Chondrocyte (in vitro differentiated cells): ENCODE measurements at regions not wholly inside any gene's neighbourhood (a gene's known extent, or its start where the extent isn't known, plus 50 kb on each side); places are given as distances from the start of the nearest gene placed in this dataset.

Source experiments
- DNase-seq: peaks from one replicate; pipeline ENCODE4 v3.0.0; 2021; ENCODE audit warnings: mixed read lengths, low spot score
- H3K27ac Mint-ChIP-seq: one replicate; pipeline ENCODE4 v1.8.0; 2021; ENCODE audit warnings: mild to moderate bottlenecking, moderate library complexity, mixed read lengths; ENCODE audit not compliant: unreplicated experiment
- H3K27me3 Mint-ChIP-seq: 2 replicates; pipeline ENCODE4 v1.8.0; 2021; ENCODE audit warnings: low read depth, mixed read lengths
- H3K36me3 Mint-ChIP-seq: 2 replicates; pipeline ENCODE4 v1.8.0; 2021; ENCODE audit warnings: low read depth, mixed read lengths
- H3K4me1 Mint-ChIP-seq: 2 replicates; pipeline ENCODE4 v1.8.0; 2021; ENCODE audit warnings: low read depth, mild to moderate bottlenecking, mixed read lengths
- H3K4me3 Mint-ChIP-seq: one replicate; pipeline ENCODE4 v1.8.0; 2021; ENCODE audit warnings: mild to moderate bottlenecking, moderate library complexity, mixed read lengths; ENCODE audit not compliant: unreplicated experiment
- H3K9me3 Mint-ChIP-seq: 2 replicates; pipeline ENCODE4 v1.8.0; 2021; ENCODE audit warnings: low read depth, mixed read lengths
- TF ChIP-seq, protein P1 (sequence below): fragments of 200-600 bp; sonication (generic); IDR thresholded peaks from 2 replicates; pipeline ENCODE4 v1.5.0; 2021; ENCODE audit warnings: antibody characterized with exemption, mild to moderate bottlenecking, moderate library complexity

DNA sequence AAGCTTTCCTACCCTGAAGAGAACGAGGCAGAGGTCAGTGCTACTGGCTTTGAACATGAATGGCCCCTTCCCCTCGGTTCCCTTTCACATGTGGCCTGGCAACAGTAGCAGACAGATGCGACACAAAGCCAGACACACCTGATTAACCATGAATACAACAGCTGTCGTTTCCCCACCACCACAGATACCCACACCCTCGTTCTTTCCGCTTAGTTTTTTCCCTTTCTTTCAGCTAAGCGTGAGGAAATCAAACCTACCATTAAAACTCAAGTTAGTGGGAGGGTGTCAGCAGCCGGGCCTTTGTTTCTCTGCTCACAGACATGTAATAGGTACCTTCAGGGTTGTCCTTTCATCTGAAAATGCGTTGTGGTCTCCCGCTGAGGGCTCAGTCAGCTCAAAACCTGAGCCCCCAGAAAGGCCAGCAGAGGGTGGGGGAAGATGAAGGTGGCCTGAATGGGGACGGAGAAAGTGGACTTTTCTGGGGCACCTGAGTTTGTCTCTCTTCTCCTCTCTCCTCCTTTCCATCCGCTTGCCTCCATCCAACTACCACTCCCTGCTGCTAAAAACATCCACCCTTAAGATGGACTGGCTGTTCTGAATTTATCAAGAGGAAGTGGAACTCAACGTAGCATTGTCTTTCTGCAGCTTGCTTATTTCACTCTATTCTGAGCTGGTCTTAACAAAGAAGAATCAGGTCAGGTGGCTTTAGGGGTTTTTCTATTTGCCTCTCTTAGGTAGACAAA, 516.6 kb upstream of the JARID2 start:
- DNase-seq: no peak
- no peaks in the 10 kb centered on the region for H3K27me3 Mint-ChIP-seq
- H3K27ac Mint-ChIP-seq: no peak overlapping the region
- H3K4me3 Mint-ChIP-seq: no peak overlapping the region
- TF ChIP-seq, protein P1, sequence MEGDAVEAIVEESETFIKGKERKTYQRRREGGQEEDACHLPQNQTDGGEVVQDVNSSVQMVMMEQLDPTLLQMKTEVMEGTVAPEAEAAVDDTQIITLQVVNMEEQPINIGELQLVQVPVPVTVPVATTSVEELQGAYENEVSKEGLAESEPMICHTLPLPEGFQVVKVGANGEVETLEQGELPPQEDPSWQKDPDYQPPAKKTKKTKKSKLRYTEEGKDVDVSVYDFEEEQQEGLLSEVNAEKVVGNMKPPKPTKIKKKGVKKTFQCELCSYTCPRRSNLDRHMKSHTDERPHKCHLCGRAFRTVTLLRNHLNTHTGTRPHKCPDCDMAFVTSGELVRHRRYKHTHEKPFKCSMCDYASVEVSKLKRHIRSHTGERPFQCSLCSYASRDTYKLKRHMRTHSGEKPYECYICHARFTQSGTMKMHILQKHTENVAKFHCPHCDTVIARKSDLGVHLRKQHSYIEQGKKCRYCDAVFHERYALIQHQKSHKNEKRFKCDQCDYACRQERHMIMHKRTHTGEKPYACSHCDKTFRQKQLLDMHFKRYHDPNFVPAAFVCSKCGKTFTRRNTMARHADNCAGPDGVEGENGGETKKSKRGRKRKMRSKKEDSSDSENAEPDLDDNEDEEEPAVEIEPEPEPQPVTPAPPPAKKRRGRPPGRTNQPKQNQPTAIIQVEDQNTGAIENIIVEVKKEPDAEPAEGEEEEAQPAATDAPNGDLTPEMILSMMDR: no peak
- no peaks in the 10 kb centered on the region for H3K36me3 Mint-ChIP-seq
- H3K9me3 Mint-ChIP-seq: no peaks in the 10 kb centered on the region
- peaks cover 20% of the 10 kb centered on the region for H3K4me1 Mint-ChIP-seq

DNA sequence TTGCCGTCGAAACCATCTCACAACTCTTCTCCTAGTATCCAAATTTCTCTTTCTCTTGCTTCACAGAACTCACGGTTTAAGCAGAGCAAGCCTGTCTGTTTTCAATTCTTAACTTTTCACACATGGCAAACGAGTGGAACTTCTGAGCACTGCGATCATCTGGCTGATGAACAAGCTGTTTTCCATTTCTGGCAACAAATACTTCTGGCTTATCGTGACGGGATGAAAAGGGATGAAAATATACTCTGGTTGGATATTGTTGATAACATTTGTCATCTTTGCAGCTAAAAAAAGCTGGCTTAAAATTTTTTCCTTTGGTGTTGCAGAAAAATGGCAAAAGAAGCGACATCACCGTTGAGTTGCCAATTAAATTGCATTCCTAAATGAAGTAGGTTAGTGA, 515.2 kb upstream of the JARID2 start:
- H3K27ac Mint-ChIP-seq: no peak overlapping the region
- no peaks in the 10 kb centered on the region for H3K36me3 Mint-ChIP-seq
- H3K4me3 Mint-ChIP-seq: no peak overlapping the region
- TF ChIP-seq, protein P1: no peak
- H3K4me1 Mint-ChIP-seq: peaks cover 27% of the 10 kb centered on the region
- H3K27me3 Mint-ChIP-seq: no peaks in the 10 kb centered on the region
- H3K9me3 Mint-ChIP-seq: no peaks in the 10 kb centered on the region
- no peak for DNase-seq

DNA sequence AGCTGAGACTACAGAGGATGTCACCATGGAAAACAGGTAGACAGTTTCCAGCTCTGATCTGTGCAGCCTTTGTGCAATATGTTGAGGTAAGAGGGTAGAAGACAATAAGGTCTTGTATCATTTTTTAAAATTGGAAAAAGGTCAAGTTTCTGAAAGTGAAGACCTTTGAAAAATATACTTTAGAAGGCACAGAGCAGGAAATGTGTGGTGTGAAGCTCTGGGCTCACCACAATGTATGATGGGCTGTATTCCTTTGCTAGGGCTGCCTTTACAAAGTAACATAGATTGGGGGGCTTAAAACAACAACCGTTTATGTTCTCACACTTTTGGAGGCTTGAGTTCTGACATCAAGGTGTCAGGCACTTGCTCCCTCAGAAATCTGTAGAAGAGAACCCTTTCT, 514.3 kb upstream of the JARID2 start:
- no peak overlapping the region for H3K27ac Mint-ChIP-seq
- no peaks in the 10 kb centered on the region for H3K36me3 Mint-ChIP-seq
- H3K4me3 Mint-ChIP-seq: no peak overlapping the region
- TF ChIP-seq, protein P1: no peak
- H3K4me1 Mint-ChIP-seq: peaks cover 27% of the 10 kb centered on the region
- DNase-seq: no peak
- H3K27me3 Mint-ChIP-seq: no peaks in the 10 kb centered on the region
- H3K9me3 Mint-ChIP-seq: no peaks in the 10 kb centered on the region

DNA sequence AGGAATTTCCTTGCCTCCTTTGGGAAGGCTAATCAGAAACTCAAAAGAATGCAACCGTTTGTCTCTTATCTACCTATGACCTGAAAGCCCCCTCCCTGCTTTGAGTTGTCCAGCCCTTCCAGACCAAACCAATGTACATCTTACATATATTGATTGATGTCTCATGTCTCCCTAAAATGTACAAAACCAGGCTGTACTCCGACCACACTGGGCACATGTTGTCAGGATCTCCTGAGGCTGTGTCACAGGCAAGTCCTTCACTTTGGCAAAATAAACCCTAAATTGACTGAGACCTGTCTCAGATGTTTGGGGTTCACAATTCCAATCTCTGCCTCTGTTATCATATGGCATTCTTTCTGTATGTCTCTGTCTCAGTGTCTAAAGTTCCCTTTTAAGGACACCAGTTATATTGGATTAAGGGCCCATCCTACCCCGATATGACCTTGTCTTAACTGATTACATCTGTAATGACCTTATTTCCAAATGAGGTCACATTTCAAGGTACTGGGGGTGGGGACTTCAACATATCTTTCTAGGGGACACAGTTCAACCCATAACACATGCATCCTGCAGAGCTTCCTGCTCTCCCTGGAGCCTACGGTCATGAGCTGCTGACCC, 513.5 kb upstream of the JARID2 start:
- Mint-ChIP-seq H3K27me3 (no peaks in the 10 kb centered on the region), H3K9me3 (no peaks in the 10 kb centered on the region), H3K36me3 (no peaks in the 10 kb centered on the region), H3K4me1 (peaks cover 27% of the 10 kb centered on the region), H3K4me3 (no peak overlapping the region), H3K27ac (no peak overlapping the region)
- TF ChIP-seq, protein P1: no peak
- no peak for DNase-seq

DNA sequence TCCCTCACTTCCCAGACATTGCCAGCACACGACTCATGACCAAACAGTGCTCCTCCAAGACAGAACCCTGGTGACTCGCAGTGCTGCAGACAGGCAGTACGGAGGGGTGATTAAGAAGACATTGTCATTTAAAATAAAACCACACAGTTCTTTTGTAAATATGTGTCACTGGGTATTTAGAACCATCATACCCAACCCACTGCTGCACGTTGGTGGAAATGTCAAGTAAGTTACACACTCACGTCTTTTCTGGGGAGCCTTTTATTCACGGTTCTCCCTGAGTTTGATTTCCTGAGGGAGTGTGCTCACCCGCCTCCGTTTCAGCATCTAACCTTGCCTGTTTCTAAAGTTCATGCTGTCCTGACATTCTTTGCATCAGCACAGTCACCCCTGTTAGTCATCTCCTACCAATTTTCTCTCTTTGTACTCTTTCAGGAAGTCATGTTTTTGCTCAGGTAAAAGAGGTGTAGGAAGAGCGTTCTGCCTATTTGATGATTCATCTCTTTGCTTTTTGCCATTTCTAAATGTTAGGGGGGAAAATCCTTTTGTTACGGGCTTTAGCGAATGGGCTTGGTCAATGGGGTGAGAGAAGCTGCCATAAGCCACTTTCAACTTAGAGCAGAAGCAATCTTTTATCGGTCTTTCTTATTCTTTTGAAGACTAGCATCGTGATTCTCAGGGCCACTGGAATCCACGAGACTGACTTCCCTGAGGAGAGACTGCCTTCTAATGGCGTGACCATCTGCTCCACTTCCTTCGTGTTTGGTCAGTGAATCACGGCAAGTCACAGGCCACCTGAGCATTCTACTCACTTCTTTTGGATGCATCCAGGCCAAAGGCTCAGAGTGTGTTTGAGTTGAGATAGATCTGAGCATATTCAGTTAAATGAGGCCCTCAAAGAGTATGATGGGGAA, 512.8 kb upstream of the JARID2 start:
- Mint-ChIP-seq H3K4me3 (no peak overlapping the region), H3K4me1 (peaks cover 27% of the 10 kb centered on the region), H3K27ac (peak overlapping the region; percentile 10), H3K36me3 (no peaks in the 10 kb centered on the region), H3K9me3 (no peaks in the 10 kb centered on the region), H3K27me3 (no peaks in the 10 kb centered on the region)
- no peak for DNase-seq
- TF ChIP-seq, protein P1: no peak
